ENCODE measurements at regions not wholly inside any gene's neighbourhood (a gene's known extent, or its start where the extent isn't known, plus 50 kb on each side); places are given as distances from the start of the nearest gene placed in this dataset.
"Not testable (repeated sequence)": the region's sequence is repeated elsewhere in the genome, so short reads cannot be mapped to it uniquely, and the experiment has no call there.

DNA sequence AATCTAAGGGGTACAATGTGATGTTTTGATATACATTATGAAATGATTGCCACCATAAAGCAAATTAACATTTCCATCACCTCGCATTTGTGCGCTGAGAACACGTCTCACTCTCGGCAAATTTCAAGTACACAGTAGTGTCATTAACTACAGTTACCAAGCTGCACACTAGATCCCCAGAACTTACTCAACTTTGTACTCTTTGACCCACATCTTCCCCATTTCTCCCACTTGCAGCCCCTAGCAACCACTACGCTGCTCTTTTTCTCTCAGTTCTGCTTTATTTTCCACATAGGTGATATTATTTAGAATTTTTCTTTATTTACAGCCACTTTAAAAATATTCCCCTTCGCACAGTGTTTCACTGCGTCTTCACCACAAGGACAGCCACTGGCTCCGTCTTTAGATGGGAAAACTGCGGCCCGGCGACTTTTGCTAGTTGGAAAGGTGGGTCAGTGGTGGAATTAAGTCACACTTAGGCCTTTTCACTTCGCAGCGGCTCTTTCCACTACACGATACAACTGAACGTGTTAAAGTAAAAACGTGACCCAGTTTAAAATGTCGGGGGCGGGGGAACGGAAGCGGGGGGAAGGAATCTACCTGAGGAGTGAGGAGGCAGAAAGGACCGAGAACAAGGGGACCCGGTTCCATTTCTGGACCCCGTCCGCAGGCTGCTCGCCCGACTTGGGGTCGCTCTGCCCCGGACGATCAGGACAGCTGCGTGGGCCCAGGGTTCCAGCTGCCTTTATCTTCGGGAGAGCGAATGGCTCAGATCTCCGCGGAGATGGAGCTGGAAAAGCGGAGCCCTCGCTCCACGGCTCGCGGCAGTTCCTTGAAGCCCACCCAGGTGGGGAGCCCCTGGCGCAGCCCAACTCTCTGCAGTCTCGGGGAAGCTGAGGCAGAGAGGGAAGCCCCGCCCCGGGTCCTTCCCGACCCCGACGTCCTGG, 486.1 kb downstream of the UQCRFS1 start:
- DNase-seq: no peak

DNA sequence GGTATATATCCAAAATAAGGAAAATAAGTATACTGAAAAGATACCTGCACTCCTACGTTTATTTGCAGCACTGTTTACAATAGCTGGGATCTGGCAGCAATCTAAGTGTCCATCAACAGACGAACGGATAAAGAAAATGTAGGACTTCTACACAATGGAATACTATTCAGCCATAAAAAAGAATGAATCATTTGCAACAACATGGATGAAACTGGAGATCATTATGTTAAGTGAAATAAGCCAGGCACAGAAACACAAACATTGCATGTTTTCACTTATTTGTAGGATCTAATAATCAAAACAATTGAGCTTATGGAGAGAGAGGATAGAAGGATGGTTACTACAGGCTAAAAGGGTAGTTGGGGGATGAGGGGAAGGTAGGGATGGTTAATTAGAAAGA, 494.0 kb downstream of the UQCRFS1 start:
- DNase-seq: no peak

GRCh38 chr19:28715157-28715556, 497.8 kb downstream of the UQCRFS1 start:
- no peak for DNase-seq

GRCh38 chr19:28711411-28711810, 501.5 kb downstream of the UQCRFS1 start:
- DNase-seq: no peak

GRCh38 chr19:28710278-28710677, 502.7 kb downstream of the UQCRFS1 start:
- DNase-seq: peak; percentile 54

GRCh38 chr19:28706693-28707092, 506.3 kb downstream of the UQCRFS1 start:
- DNase-seq: no peak

DNA sequence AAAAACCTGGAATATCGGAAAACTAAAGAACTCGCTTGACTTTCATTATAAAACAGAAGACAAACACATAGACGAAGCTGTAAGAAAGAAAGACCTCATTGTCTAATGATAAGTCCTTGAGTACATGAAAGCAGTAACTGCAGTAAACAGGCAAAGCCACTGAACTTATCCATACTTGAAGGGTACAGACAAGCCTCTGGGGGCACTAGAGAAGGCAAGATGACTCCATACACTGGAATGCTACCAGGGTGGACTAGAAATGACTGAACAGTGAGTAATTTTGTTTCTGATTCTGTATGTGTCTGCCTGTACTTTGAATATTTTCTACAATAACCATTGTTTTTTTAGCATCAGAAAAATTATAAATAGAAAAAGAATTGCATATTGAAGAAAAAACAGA, 507.9 kb downstream of the UQCRFS1 start:
- DNase-seq: no peak

DNA sequence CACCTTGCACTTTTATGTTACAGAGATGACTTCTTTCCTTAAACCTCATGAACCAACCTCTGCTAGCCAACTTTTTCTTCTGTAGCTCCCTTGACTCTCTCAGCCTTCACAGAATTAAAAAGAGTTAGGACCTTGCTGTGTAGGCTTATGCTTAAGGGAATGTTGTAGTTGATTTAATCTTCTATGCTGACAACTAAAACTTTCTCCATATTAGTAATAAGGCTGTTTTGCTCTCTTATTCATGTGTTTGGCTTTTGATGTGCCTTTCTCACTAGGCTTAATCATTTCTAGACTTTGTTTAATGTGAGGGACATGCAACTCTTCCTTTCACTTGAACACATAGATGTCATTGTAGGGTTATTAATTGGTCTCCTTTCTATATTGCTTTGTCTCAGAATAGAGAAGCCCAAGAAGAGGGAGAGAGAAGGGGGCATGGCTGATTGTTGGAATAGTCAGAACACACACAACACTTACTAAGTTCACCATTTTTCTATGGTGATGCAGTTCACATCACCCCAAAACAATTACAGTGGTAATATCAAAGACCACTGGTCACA, 509.5 kb downstream of the UQCRFS1 start:
- DNase-seq: no peak

- no peak for DNase-seq
These were observed 511.5 kb downstream of the UQCRFS1 start for GRCh38 chr19:28701491-28701890.

GRCh38 chr19:28700176-28700575, 512.8 kb downstream of the UQCRFS1 start:
- no peak for DNase-seq

GRCh38 chr19:28697308-28697707, 515.6 kb downstream of the UQCRFS1 start:
- no peak for DNase-seq

DNA sequence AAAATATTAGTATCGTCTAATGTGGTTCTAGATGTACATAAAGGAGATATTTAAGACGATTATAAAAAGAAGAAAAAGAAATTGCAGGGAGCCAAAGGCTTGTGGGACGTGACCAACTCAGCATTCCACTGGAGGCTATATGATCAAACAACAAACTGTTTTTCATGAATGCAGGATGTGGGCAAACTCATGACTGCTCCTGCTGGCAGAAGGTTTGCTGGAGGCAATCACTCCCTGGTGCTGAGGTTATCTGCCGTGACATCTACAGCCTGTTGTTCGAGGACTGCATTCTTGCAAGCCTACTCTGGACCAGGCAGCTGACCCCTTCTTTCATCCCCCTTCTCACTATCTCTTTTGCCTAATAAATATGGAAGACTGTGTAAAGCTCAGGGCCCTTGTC, 518.1 kb downstream of the UQCRFS1 start:
- DNase-seq: no peak

DNA sequence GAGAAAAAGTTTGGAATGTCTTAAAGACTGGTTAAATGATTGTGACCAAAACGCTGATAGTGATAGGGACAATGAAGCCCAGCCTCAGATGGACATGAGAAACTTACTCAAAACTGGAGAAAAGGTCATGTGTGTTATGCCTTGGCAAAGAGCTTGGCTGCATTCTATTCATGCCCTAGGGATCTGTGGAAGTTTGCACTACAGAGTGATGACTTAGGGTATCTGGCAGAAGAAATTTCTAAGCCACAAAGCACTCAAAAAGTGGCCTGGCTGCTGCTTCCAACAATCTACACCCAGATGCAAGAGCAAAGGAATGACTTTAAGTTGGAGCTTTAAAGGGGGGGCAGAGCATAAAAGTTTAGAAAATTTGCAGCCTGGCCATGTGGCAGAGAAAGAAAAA, 521.3 kb downstream of the UQCRFS1 start:
- DNase-seq: no peak

- not testable (repeated sequence) for DNase-seq
These were observed 523.5 kb downstream of the UQCRFS1 start for GRCh38 chr19:28689464-28689863.

DNA sequence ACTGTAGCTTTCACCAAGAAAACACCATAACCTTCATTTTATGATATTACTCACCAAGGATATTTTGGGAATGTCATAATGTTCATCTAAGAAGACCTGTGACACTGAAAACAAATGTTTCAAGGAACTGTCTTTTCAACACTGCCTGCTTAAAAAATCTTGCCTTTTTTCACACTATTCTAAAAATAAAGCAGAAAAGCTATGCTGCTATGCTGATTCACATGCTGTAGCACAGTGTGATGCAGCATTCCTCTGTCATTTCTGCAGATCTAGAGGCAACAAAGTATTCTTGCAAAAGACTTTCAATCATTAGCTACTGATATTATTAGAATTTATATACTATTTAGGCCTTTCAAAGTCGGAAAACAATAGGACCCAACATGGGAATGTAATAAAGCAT, 525.7 kb downstream of the UQCRFS1 start:
- DNase-seq: no peak

DNA sequence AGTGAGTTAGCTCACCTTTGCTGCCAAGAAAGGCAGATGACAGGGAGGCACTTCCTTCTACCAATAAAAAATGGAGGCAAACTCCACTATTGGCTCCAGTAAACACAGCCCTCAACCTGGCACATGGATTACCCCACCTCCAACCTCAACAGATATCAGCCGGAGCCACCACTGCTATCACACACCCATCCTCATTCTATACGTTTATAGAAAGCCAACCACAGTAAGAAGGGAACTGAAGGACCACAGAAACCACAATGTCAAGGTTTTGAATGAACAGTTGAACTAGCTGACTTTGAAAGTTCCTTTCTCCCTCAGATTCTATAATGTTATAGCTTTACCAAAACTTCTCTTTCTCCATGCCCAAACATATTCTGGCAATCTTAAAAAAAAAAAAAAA, 526.2 kb downstream of the UQCRFS1 start:
- no peak for DNase-seq

DNA sequence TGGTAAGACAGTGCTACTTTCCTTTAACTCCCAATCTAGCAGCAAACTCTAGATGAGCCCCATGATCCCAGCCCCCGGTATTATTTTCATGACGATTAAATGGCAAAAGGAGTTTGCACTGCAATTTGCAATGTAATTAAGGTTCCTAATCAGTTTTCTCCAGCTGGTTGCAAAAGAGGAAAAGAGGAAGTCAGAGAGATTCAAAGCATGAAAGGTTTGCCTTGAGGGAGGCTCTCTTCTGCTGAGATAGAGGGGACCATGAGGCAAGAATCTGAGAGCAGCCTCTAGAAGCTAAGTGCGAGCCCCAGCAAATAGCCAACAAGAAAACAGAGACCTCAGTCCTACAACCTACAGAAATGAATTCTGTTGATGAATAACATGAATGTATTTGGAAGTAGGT, 527.1 kb downstream of the UQCRFS1 start:
- no peak for DNase-seq

- not testable (repeated sequence) for DNase-seq
These were observed 527.9 kb downstream of the UQCRFS1 start for GRCh38 chr19:28685077-28685476.

DNA sequence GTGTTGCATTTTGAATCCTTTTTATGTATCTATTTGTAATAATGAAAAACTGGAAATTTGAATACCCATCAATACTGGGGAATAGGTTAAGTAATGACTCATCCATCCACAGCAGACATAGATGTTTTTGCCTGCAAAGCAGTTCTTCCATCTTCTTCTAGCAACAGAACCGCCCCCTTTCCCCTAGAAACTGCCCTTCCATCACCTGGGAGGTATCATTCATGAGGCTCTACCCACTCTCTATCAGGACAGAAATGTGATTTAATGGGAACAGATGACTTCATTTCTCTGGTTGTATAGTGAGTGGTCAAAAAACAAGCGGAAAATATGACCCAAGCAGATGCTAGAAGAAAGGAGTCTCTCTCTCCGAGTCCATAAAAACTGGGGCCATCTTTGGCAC, 532.8 kb downstream of the UQCRFS1 start:
- DNase-seq: no peak

DNA sequence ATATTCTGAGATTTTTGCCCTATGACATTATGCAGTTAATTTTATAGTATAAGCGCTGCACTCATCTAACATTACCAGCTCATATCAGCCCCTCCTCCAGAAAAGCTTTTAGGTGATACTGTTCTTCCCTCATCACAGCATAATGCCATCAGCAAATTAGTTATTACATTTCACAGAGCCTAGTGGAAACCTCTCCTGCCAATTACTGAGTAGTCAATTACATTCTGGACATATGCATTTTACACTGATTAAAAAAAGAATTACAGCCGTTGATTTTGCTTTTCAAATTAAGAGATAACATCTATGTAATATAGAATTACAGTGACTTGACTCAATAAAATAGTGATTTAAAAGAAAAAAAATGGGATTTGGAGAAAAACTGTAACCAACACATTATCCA, 542.1 kb downstream of the UQCRFS1 start:
- no peak for DNase-seq

- DNase-seq: no peak
These were observed 543.1 kb downstream of the UQCRFS1 start for GRCh38 chr19:28669804-28670203.

GRCh38 chr19:28667348-28667977, 545.5 kb downstream of the UQCRFS1 start:
- DNase-seq: no peak

DNA sequence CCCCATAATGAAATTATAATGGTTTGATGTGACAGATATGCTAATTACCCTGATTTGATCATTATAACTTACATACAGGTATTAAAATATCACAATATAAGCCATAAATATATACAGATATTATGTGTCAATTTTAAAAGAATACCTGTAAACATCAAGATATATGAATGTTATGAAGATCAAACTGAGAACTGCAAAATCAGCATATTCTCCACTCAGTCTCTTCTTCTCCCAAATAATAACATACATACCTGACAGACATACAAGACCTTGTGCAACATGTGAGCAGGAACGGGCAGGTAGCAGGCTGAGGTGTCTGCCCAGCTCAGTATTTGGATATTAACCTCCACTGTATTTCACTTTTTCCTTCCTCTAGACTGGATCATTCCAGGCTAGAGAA, 547.2 kb downstream of the UQCRFS1 start:
- DNase-seq: no peak

- DNase-seq: no peak
These were observed 556.3 kb downstream of the UQCRFS1 start for GRCh38 chr19:28656644-28657043.

All from CD4-positive, alpha-beta T cell treated with Interleukin-21 for 1 hour (primary cell).